ENCODE measurements at regions not wholly inside any gene's neighbourhood (a gene's known extent, or its start where the extent isn't known, plus 50 kb on each side); places are given as distances from the start of the nearest gene placed in this dataset.
A peak's percentile ranks its signal among the peaks of the same experiment; 100 is the strongest.

GRCh38 chr10:3961082-3961481 is 176.1 kb upstream of the KLF6 start:
- Mint-ChIP-seq H3K27ac (peak overlapping the region; percentile 82 to 89), H3K4me1 (peaks cover 18 to 37% of the 10 kb centered on the region in 2 donors), H3K4me3 (peak overlapping the region; percentile 75), H3K27me3 (ENCODE audit: low read depth in 2 of 2) (no peaks in the 10 kb centered on the region), H3K9me3 (no peaks in the 10 kb centered on the region), H3K36me3 (no peaks in the 10 kb centered on the region)
- 4% methylated on average over 3 of the region's 4 CpGs for WGBS (ENCODE audit: insufficient coverage)
- TF ChIP-seq, protein P1, sequence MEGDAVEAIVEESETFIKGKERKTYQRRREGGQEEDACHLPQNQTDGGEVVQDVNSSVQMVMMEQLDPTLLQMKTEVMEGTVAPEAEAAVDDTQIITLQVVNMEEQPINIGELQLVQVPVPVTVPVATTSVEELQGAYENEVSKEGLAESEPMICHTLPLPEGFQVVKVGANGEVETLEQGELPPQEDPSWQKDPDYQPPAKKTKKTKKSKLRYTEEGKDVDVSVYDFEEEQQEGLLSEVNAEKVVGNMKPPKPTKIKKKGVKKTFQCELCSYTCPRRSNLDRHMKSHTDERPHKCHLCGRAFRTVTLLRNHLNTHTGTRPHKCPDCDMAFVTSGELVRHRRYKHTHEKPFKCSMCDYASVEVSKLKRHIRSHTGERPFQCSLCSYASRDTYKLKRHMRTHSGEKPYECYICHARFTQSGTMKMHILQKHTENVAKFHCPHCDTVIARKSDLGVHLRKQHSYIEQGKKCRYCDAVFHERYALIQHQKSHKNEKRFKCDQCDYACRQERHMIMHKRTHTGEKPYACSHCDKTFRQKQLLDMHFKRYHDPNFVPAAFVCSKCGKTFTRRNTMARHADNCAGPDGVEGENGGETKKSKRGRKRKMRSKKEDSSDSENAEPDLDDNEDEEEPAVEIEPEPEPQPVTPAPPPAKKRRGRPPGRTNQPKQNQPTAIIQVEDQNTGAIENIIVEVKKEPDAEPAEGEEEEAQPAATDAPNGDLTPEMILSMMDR (IDR thresholded peaks at IDR 0.05): no peak
- Histone ChIP-seq H3K9me3 (ENCODE audit: control insufficient read depth, insufficient read depth, low read length) (no peaks in the 10 kb centered on the region), H3K27me3 (ENCODE audit: control insufficient read depth, insufficient read depth, low read length) (no peaks in the 10 kb centered on the region), H3K27ac (ENCODE audit: low read length) (peak overlapping the region; percentile 26), H3K4me1 (ENCODE audit: control insufficient read depth, insufficient read depth, low read length) (peaks cover 41% of the 10 kb centered on the region), H3K4me3 (ENCODE audit: low read length) (no peak overlapping the region), H3K36me3 (ENCODE audit: control insufficient read depth, insufficient read depth, low read length) (no peaks in the 10 kb centered on the region)
- peak; percentile 92 to 100 (median 94) for ATAC-seq
- intact Hi-C loops (cut with micrococcal nuclease): loop anchor here (1.0 kb wide), 1 partner anchor 15 kb away; no protein-coding TSS in a partner anchor
- DNase-seq: peak; percentile 46 to 83

GRCh38 chr10:3960496-3960895 is 175.5 kb upstream of the KLF6 start:
- Mint-ChIP-seq H3K27me3 (ENCODE audit: low read depth in 2 of 2) (no peaks in the 10 kb centered on the region), H3K4me3 (peak overlapping the region; percentile 75), H3K36me3 (no peaks in the 10 kb centered on the region), H3K9me3 (no peaks in the 10 kb centered on the region), H3K27ac (peak overlapping the region; percentile 82 to 89), H3K4me1 (peaks cover 18 to 37% of the 10 kb centered on the region in 2 donors)
- Histone ChIP-seq H3K4me3 (ENCODE audit: low read length) (no peak overlapping the region), H3K36me3 (ENCODE audit: control insufficient read depth, insufficient read depth, low read length) (no peaks in the 10 kb centered on the region), H3K9me3 (ENCODE audit: control insufficient read depth, insufficient read depth, low read length) (no peaks in the 10 kb centered on the region), H3K27me3 (ENCODE audit: control insufficient read depth, insufficient read depth, low read length) (no peaks in the 10 kb centered on the region), H3K27ac (ENCODE audit: low read length) (peak overlapping the region; percentile 26), H3K4me1 (ENCODE audit: control insufficient read depth, insufficient read depth, low read length) (peaks cover 41% of the 10 kb centered on the region)
- TF ChIP-seq, protein P1 (IDR thresholded peaks at IDR 0.05): no peak
- intact Hi-C loops (cut with micrococcal nuclease): no loop called here
- DNase-seq: no peak
- WGBS (ENCODE audit: insufficient coverage): 75% methylated on average over 5 of the region's 5 CpGs
- ATAC-seq: peak in 1 of 3 donors; percentile 4

DNA sequence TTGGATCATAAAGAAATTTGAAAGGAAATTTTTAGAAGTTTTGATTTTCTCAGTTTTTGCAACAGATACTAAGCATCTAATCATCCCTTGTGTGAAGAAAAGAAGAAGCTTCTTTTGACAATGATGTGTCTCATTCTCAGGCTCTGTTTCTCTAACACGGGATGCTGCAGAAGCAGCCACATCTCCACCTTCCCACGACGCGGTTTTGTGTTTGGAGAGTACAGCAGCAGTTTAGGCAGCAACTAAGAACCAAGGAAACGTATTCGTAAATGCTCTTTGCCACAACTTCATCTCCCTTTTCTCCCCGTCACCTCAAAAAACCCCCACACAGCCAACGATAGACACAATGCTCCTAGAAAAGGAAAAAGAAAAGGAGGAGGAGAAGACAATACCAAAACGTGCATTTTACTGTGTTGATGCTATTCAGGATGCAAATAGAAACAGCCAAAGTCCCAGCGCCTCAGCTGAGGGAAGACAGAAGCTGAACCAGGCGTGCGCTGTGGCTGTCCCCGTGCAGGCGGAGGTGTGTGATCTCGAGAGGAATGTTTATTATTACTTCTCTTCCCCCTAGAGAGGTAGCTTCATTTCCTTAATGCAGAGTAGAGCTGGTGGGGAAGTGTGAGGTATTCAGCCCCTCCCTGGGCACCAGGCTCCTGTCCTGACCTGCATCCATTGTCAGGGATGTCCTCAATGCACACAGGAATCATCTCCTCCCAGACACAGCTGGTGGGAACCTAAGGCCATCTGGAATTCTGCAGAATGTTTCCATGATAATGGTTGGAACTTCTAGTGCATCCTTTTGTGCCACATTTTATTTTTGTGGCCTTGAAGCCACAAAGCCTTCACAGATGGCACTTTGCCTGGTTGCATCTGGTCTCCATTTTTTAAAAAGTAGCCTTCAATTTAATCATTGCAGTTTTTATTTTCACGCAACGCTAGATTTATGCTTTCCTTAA is 174.6 kb upstream of the KLF6 start:
- Mint-ChIP-seq H3K27me3 (ENCODE audit: low read depth in 2 of 2) (no peaks in the 10 kb centered on the region), H3K4me1 (peaks cover 18 to 37% of the 10 kb centered on the region in 2 donors), H3K9me3 (no peaks in the 10 kb centered on the region), H3K36me3 (no peaks in the 10 kb centered on the region), H3K27ac (peak overlapping the region in 1 of 2 donors; percentile 67), H3K4me3 (peak overlapping the region; percentile 28)
- 67% methylated on average over 10 of the region's 17 CpGs for WGBS (ENCODE audit: insufficient coverage)
- no peak for ATAC-seq
- TF ChIP-seq, protein P1 (IDR thresholded peaks at IDR 0.05): no peak
- no peak overlapping the region for H3K4me3 ChIP-seq (ENCODE audit: low read length)
- H3K9me3 ChIP-seq (ENCODE audit: control insufficient read depth, insufficient read depth, low read length): no peaks in the 10 kb centered on the region
- peaks cover 41% of the 10 kb centered on the region for H3K4me1 ChIP-seq (ENCODE audit: control insufficient read depth, insufficient read depth, low read length)
- intact Hi-C loops (cut with micrococcal nuclease): no loop called here
- no peaks in the 10 kb centered on the region for H3K36me3 ChIP-seq (ENCODE audit: control insufficient read depth, insufficient read depth, low read length)
- H3K27me3 ChIP-seq (ENCODE audit: control insufficient read depth, insufficient read depth, low read length): no peaks in the 10 kb centered on the region
- H3K27ac ChIP-seq (ENCODE audit: low read length): no peak overlapping the region
- DNase-seq: no peak

Measured in natural killer cell (primary cell).